ENCODE measurements at regions not wholly inside any gene's neighbourhood (a gene's known extent, or its start where the extent isn't known, plus 50 kb on each side); places are given as distances from the start of the nearest gene placed in this dataset.

- 93 to 98% (median 95%) methylated on average over 2 of the region's 2 CpGs for WGBS, 3 donors
- DNase-seq (no peak), ATAC-seq (no peak)
- Histone ChIP-seq H3K27me3 (ENCODE audit: insufficient read depth in 3 of 3, low read length in 2 of 3) (no peaks in the 10 kb centered on the region), H3K27ac (no peak overlapping the region), H3K4me1 (no peaks in the 10 kb centered on the region), H3K36me3 (ENCODE audit: insufficient read depth in 1 of 2, low read depth in 1 of 2) (no peaks in the 10 kb centered on the region), H3K4me3 (no peak overlapping the region), H3K9me3 (peaks cover 9% of the 10 kb centered on the region)
- intact Hi-C loops (cut with DNase I): no loop called here
- TF ChIP-seq CTCF (IDR thresholded peaks at IDR 0.05): no peak
Measured at GRCh38 chr4:126250006-126250405, 935.3 kb downstream of the FAT4 start.

- ATAC-seq (no peak), DNase-seq (no peak)
- Histone ChIP-seq H3K27me3 (ENCODE audit: insufficient read depth in 3 of 3, low read length in 2 of 3) (no peaks in the 10 kb centered on the region), H3K9me3 (peaks cover 8% of the 10 kb centered on the region), H3K27ac (no peak overlapping the region), H3K4me3 (no peak overlapping the region), H3K36me3 (ENCODE audit: insufficient read depth in 1 of 2, low read depth in 1 of 2) (no peaks in the 10 kb centered on the region), H3K4me1 (no peaks in the 10 kb centered on the region)
- TF ChIP-seq CTCF (IDR thresholded peaks at IDR 0.05): no peak
- intact Hi-C loops (cut with DNase I): no loop called here
Measured at GRCh38 chr4:126251169-126251568, 936.4 kb downstream of the FAT4 start.

- Histone ChIP-seq H3K4me1 (no peaks in the 10 kb centered on the region), H3K36me3 (ENCODE audit: insufficient read depth in 1 of 2, low read depth in 1 of 2) (no peaks in the 10 kb centered on the region), H3K4me3 (no peak overlapping the region), H3K27ac (no peak overlapping the region), H3K27me3 (ENCODE audit: insufficient read depth in 3 of 3, low read length in 2 of 3) (no peaks in the 10 kb centered on the region), H3K9me3 (no peaks in the 10 kb centered on the region)
- no peak for TF ChIP-seq CTCF (IDR thresholded peaks at IDR 0.05)
- WGBS, 3 donors: 65 to 74% (median 65%) methylated on average over 2 of the region's 2 CpGs
- intact Hi-C loops (cut with DNase I): no loop called here
- ATAC-seq (no peak), DNase-seq (no peak)
Measured at GRCh38 chr4:126262665-126263064, 947.9 kb downstream of the FAT4 start.

- no peaks in the 10 kb centered on the region for H3K9me3 ChIP-seq
- no peak overlapping the region for H3K27ac ChIP-seq
- intact Hi-C loops (cut with DNase I): no loop called here
Measured at GRCh38 chr4:126264839-126265238, 950.1 kb downstream of the FAT4 start.

More at GRCh38 chr4:126264839-126265238, 950.1 kb downstream of the FAT4 start:
- ATAC-seq: no peak
- H3K27me3 ChIP-seq (ENCODE audit: insufficient read depth in 3 of 3, low read length in 2 of 3): no peaks in the 10 kb centered on the region
- DNase-seq: no peak
- no peaks in the 10 kb centered on the region for H3K4me1 ChIP-seq
- TF ChIP-seq CTCF (IDR thresholded peaks at IDR 0.05): no peak
- H3K36me3 ChIP-seq (ENCODE audit: insufficient read depth in 1 of 2, low read depth in 1 of 2): no peaks in the 10 kb centered on the region
- no peak overlapping the region for H3K4me3 ChIP-seq

All from psoas muscle (tissue), 7 donors.